ENCODE measurements at regions not wholly inside any gene's neighbourhood (a gene's known extent, or its start where the extent isn't known, plus 50 kb on each side); places are given as distances from the start of the nearest gene placed in this dataset.

DNA sequence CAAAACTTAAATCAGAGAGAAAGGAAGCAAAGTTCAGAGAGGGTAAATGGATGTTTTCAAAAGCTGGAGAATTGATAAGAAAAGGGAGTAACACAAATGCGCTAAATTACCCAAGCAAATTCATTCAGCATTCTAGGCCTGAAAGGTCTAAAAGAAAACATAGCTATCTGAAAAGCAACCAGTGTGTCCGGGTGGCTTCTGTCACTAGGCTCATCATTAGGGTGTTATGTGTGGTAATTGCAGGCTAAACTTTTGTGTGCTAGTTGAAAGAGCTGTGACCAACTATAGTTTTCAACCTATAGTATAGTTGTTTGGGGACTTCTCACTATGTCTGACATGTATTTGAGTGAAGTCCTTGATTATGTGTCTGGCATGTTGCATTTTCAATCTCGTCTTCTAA lies 839.6 kb upstream of the ZEB2 start:
- Histone ChIP-seq H3K36me3 (no peaks in the 10 kb centered on the region), H3K27me3 (no peaks in the 10 kb centered on the region), H3K9me3 (no peaks in the 10 kb centered on the region), H3K4me3 (no peak overlapping the region), H3K27ac (no peak overlapping the region), H3K4me1 (ENCODE audit: insufficient read depth) (no peaks in the 10 kb centered on the region)
- intact Hi-C loops (cut with DNase I) = no loop called here
- WGBS, 3 donors = 36 to 50% (median 37%) methylated on average over 3 of the region's 3 CpGs
- TF ChIP-seq, protein P1, sequence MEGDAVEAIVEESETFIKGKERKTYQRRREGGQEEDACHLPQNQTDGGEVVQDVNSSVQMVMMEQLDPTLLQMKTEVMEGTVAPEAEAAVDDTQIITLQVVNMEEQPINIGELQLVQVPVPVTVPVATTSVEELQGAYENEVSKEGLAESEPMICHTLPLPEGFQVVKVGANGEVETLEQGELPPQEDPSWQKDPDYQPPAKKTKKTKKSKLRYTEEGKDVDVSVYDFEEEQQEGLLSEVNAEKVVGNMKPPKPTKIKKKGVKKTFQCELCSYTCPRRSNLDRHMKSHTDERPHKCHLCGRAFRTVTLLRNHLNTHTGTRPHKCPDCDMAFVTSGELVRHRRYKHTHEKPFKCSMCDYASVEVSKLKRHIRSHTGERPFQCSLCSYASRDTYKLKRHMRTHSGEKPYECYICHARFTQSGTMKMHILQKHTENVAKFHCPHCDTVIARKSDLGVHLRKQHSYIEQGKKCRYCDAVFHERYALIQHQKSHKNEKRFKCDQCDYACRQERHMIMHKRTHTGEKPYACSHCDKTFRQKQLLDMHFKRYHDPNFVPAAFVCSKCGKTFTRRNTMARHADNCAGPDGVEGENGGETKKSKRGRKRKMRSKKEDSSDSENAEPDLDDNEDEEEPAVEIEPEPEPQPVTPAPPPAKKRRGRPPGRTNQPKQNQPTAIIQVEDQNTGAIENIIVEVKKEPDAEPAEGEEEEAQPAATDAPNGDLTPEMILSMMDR (IDR thresholded peaks at IDR 0.05) = no peak
- no peak for TF ChIP-seq EP300 (IDR thresholded peaks at IDR 0.05)
- TF ChIP-seq POLR2A (IDR thresholded peaks at IDR 0.05) = no peak
- no peak for DNase-seq

DNA sequence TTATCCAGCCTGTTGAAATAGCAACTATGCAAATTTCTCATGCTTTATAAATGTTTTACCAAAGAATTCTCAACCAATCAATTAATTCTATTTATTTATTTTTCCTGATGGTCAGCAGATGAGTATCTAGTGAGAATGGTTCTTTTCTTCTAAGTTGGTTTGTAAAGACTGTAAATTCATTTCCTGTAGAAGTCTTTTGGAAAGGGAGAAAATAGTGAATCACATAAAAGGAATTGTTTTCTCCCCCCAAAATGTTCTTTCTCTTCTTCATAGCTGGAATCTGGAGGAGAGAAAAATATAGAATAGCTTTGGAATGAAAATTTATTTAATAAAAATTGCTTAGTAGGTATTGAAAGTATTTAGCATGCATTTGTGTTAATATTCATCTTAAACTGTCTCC lies 836.1 kb upstream of the ZEB2 start:
- Histone ChIP-seq H3K4me3 (no peak overlapping the region), H3K9me3 (no peaks in the 10 kb centered on the region), H3K36me3 (no peaks in the 10 kb centered on the region), H3K4me1 (ENCODE audit: insufficient read depth) (no peaks in the 10 kb centered on the region), H3K27me3 (no peaks in the 10 kb centered on the region), H3K27ac (no peak overlapping the region)
- DNase-seq = no peak
- intact Hi-C loops (cut with DNase I) = no loop called here
- TF ChIP-seq EP300 (IDR thresholded peaks at IDR 0.05) = no peak

DNA sequence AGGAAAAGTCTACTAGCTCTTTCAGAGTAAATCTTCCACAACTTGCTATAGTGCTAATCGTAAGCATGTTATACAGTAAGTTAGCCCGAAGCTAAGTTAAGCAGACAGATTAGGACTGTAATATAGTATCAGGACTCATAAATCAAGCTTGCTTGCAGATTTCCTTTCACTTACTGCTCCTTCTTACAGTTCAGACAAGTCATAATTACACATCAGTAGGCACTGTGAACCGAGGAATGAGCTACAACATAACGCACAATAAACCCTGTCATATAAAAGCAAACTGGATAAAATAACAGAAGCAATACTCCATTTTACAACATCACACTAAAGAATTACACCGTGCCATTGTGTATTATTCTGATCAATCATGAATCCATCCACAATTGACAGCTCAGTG lies 832.6 kb upstream of the ZEB2 start:
- no peak overlapping the region for H3K4me3 ChIP-seq
- no peaks in the 10 kb centered on the region for H3K27me3 ChIP-seq
- H3K4me1 ChIP-seq (ENCODE audit: insufficient read depth) = no peaks in the 10 kb centered on the region
- H3K9me3 ChIP-seq = no peaks in the 10 kb centered on the region
- DNase-seq = no peak
- intact Hi-C loops (cut with DNase I) = no loop called here
- no peak overlapping the region for H3K27ac ChIP-seq
- TF ChIP-seq, protein P1 (IDR thresholded peaks at IDR 0.05) = no peak
- no peak for TF ChIP-seq POLR2A (IDR thresholded peaks at IDR 0.05)
- no peak for TF ChIP-seq EP300 (IDR thresholded peaks at IDR 0.05)
- WGBS, 3 donors = 87 to 91% (median 87%) methylated on average over 5 of the region's 5 CpGs
- H3K36me3 ChIP-seq = no peaks in the 10 kb centered on the region

DNA sequence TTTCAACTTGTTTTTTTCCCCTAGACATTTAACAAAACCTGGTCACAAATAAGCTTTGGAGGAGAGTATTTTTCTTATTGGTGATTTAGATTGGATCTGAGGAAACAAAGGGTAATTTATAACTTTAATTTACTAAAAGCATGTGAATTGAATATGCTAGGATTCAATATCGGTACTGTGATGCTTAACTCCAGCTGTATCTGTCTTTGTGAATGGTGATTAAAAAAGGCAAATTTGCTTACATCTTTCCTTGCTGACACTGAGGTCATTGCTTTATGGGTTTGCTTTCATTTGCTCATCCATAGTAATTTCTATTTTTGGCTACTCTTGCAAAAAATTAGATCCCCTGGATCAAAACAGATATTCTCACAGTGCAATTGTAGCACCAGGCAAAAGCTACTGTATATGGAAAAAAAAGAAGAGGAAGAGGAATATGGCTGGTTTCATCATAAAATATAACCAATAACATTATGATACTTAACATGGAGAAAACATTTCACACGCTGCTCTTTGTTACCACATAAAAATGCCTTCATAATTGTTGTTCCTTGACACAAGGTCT lies 832.0 kb upstream of the ZEB2 start:
- H3K27ac ChIP-seq = no peak overlapping the region
- H3K36me3 ChIP-seq = no peaks in the 10 kb centered on the region
- no peak for DNase-seq
- H3K27me3 ChIP-seq = no peaks in the 10 kb centered on the region
- H3K4me1 ChIP-seq (ENCODE audit: insufficient read depth) = no peaks in the 10 kb centered on the region
- TF ChIP-seq, protein P1 (IDR thresholded peaks at IDR 0.05) = no peak
- TF ChIP-seq EP300 (IDR thresholded peaks at IDR 0.05) (no peak), POLR2A (IDR thresholded peaks at IDR 0.05) (no peak)
- no peak overlapping the region for H3K4me3 ChIP-seq
- no peaks in the 10 kb centered on the region for H3K9me3 ChIP-seq
- intact Hi-C loops (cut with DNase I) = no loop called here
- WGBS, 3 donors = 88 to 95% (median 94%) methylated on average over 2 of the region's 2 CpGs

DNA sequence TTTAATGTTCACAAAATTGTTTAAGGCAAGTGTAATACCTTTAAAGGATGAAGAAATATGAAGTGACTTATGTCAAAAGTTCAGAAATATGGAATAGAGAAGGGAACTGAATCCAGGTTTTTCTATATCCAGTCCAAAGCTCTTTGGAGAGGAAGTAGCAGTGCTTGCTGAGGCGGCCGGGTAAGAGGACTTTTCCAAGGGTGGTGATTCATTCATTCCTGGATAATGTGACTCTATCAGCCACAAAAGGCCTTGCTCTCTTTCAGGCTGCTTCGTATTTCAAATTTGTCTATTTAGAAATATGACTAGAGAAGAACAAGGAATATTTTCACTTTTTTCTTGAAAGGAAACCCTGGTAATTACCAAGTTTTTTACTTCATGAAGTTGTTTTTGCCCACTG lies 830.1 kb upstream of the ZEB2 start:
- Histone ChIP-seq H3K4me3 (no peak overlapping the region), H3K27me3 (no peaks in the 10 kb centered on the region), H3K27ac (no peak overlapping the region), H3K9me3 (no peaks in the 10 kb centered on the region), H3K36me3 (no peaks in the 10 kb centered on the region), H3K4me1 (ENCODE audit: insufficient read depth) (no peaks in the 10 kb centered on the region)
- 43 to 70% (median 51%) methylated on average over 3 of the region's 3 CpGs for WGBS, 3 donors
- no peak for DNase-seq
- TF ChIP-seq EP300 (IDR thresholded peaks at IDR 0.05) (no peak), POLR2A (IDR thresholded peaks at IDR 0.05) (no peak)
- TF ChIP-seq, protein P1 (IDR thresholded peaks at IDR 0.05) = no peak
- intact Hi-C loops (cut with DNase I) = no loop called here
